Mononuclear cell (primary cell): ENCODE measurements at regions not wholly inside any gene's neighbourhood (a gene's known extent, or its start where the extent isn't known, plus 50 kb on each side); places are given as distances from the start of the nearest gene placed in this dataset.
"Not testable (repeated sequence)": the region's sequence is repeated elsewhere in the genome, so short reads cannot be mapped to it uniquely, and the experiment has no call there.

ENCODE experiments used
- H3K27me3 ChIP-seq: 2 replicates; pipeline ENCODE4 v1.6.0; 2011; ENCODE audit warnings: low read length, control low read depth; ENCODE audit not compliant: insufficient read depth
- H3K4me1 ChIP-seq: 2 replicates; pipeline ENCODE4 v1.5.1; 2011; ENCODE audit warnings: mild to moderate bottlenecking, low read length, control low read depth; ENCODE audit not compliant: insufficient read depth
- H3K4me3 ChIP-seq: 2 replicates; pipeline ENCODE4 v1.5.1; 2011; ENCODE audit warnings: mild to moderate bottlenecking, low read length, moderate library complexity
- H3K9me3 ChIP-seq: 2 replicates; pipeline ENCODE4 v1.5.1; 2011; ENCODE audit warnings: low read depth, mild to moderate bottlenecking, control low read depth, low read length

DNA sequence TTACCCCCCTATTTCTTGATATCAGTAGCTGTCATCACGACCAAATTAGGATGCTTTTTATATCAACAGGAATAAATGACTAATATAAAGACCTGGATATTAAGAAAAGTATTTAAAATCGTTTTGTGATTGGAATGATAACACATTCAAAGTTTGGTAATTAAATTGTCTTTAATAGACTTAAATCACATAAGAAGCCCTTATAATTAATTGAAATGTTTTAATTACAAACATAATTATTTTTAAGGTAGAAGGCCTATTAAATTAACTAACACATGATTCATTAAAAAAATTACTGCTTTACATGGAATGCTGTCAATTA, 412.4 kb downstream of the FUT8 start:
- Histone ChIP-seq H3K4me1 (no peaks in the 10 kb centered on the region), H3K4me3 (no peak overlapping the region), H3K9me3 (no peaks in the 10 kb centered on the region)

DNA sequence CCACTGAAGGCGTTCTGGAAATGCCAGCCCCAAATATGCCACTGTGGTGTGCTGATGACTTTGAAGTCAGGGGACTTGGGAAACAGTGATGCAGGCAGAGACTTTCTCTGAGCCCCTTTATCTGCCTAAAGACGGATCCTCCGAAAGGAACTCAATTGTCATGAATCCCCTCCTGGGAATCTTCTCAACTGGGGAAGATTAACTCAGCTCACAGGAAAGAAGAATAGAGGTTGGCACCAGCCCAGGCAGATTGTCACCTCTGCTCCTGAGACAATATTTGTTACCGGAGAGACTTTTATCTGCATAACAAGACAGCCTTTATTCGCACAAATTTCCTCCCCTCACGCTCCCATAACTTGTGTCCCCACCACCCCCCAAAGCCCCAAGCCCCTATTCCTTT, 414.4 kb downstream of the FUT8 start:
- Histone ChIP-seq H3K4me3 (no peak overlapping the region), H3K9me3 (no peaks in the 10 kb centered on the region), H3K4me1 (no peaks in the 10 kb centered on the region), H3K27me3 (no peaks in the 10 kb centered on the region)

More for the DNA sequence above, 412.4 kb downstream of the FUT8 start:
- no peaks in the 10 kb centered on the region for H3K27me3 ChIP-seq

DNA sequence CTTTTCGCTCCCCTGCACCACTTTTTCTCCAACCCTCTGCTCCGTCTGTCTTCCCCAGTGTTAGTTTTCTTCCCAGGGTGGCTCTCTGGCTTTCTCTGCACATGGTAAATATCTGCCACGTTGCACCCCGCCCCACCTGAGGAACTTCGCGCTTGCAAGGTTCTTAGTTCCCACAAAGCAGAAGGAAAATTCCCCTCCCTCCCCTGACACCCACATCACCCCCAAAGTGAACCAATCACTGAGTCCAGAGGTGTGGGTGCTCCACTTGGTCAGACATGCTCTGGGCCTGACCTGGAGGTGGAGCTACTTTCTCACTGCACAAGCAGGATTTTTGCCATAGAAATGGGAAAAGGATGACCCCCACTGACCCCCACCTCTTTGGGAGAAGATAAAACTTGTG, 415.0 kb downstream of the FUT8 start:
- Histone ChIP-seq H3K4me1 (no peaks in the 10 kb centered on the region), H3K9me3 (no peaks in the 10 kb centered on the region), H3K27me3 (no peaks in the 10 kb centered on the region), H3K4me3 (no peak overlapping the region)

DNA sequence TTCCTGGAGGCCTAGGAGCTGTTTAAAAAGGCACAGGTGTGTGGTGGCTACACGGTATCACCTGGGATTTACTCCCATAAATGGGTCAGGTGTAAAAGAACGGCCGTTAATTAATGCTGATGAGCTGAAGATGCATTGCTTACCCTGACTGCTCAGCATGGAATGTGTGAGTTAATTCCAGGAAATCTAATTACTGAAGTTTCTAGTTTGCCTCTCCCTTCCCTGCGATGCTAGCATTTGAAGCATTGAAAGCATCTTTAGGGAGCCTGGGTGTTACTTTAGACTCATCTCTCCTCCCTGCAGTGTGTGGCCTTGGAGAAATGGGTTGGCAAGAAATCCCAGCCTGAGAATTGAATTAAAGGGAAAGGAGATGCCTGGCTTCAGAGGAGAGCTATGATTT, 415.9 kb downstream of the FUT8 start:
- Histone ChIP-seq H3K4me1 (no peaks in the 10 kb centered on the region), H3K4me3 (no peak overlapping the region), H3K27me3 (no peaks in the 10 kb centered on the region)

DNA sequence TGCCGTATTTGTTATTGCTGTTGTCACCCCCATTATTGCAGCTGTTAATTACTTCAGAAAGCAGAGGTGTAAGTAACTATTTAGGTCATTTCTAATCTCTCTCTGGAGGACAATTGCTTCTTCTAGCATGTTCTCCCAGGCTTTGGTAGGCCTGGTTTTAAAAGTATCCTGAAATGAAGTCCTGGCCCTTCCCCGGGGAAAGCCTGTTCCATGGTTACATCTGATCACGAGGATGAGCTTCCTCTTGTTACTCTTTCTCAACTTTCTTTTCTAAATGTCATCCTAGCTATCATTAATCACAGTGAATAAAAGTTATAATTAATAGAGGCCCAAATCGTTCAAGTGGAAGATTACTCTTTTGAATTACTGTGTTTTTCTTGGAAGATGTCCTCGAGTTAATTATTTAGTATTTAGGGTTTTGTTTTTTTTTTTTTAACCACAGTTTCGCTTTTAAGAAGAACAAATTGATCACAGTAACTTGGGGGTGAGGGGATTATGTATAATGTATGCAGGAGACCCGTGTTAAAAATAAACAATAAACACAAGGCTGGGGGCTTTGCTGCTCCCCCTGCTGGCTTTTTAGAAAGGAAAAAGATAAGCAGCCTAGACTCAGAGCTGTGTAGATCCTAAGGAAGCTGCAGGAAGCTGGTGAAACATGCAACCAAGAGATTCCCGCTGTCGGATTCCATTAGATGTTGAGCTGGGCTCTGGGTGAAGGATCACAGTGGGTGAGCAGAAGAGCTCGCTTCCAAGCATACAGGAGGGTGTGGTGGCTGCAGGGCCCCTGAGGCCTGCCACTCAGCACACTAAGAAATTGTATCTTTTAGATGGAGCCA, 420.1 kb downstream of the FUT8 start:
- Histone ChIP-seq H3K9me3 (no peaks in the 10 kb centered on the region), H3K4me3 (no peak overlapping the region), H3K27me3 (no peaks in the 10 kb centered on the region), H3K4me1 (no peaks in the 10 kb centered on the region)

More for the DNA sequence above, 415.9 kb downstream of the FUT8 start:
- H3K9me3 ChIP-seq: no peaks in the 10 kb centered on the region

DNA sequence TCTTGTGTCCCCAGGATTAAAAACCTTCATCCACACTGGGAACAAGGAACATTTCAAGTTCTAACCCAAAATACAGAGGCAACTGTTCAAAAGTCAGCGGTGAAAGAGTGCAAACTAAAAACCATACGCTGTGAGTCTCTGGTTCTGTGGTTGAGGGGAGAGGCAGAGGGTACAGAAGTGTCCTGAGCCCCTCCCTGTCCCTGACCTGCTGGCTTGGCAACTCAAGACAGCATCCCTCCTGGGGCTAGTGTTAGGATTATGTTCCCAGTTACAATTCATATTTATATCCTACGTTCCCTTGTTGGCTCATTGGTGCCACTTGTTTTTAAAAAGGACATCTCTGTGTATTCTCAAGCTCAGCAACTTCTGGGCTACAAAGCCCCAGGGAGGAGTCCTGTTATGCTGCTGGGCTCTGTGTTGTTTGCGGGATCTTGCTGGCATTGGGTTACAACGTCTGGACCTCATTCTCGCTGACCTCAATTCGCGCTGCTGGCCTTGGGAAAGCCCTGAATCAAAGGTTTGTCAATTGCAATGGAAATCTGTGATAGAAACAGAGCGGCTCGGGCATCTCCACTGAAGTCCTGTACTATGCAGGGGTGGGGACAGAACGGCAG, 420.8 kb downstream of the FUT8 start:
- Histone ChIP-seq H3K27me3 (no peaks in the 10 kb centered on the region), H3K4me3 (no peak overlapping the region), H3K9me3 (no peaks in the 10 kb centered on the region), H3K4me1 (no peaks in the 10 kb centered on the region)

DNA sequence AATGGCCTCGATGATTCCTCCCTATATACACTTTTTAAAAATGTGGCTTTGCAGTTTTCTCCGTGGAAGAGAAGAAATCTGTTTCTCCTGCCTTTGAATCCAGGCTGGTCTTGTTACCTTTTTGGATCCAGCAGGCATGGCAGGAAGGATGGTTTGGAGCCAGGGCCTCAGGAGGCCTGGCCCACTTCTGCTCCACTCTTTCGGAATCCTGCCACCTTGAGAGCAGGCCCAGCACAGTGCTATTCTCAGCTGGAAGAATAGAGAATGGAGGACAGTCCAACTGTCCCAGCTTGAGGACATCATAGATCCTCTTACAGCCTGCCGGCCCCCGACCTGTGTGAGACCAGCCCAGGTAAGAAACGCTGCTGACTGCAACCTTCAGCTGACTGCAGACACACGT, 421.5 kb downstream of the FUT8 start:
- Histone ChIP-seq H3K9me3 (no peaks in the 10 kb centered on the region), H3K4me1 (no peaks in the 10 kb centered on the region), H3K4me3 (no peak overlapping the region), H3K27me3 (no peaks in the 10 kb centered on the region)

DNA sequence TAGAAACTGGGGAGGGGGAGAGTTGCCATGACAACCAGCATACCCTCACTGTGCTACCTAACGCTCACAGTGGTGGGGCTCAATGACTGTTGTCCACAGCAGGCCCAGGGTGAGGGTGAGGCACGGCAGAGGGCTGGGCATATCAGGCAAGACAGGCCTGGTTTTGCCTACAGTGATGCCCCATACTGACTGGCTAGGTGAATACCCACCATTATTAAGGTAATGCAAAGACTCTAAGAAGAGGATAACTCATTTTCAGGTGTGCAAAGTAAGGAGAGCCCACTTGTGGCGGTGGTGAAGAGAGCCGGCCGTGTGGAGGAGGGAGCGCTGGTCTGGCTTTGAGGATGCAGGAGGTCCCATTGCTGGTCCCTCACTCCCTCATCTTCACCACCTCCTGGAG, 422.3 kb downstream of the FUT8 start:
- H3K4me3 ChIP-seq: no peak overlapping the region
- H3K4me1 ChIP-seq: no peaks in the 10 kb centered on the region
- H3K27me3 ChIP-seq: no peaks in the 10 kb centered on the region
- H3K9me3 ChIP-seq: no peaks in the 10 kb centered on the region

DNA sequence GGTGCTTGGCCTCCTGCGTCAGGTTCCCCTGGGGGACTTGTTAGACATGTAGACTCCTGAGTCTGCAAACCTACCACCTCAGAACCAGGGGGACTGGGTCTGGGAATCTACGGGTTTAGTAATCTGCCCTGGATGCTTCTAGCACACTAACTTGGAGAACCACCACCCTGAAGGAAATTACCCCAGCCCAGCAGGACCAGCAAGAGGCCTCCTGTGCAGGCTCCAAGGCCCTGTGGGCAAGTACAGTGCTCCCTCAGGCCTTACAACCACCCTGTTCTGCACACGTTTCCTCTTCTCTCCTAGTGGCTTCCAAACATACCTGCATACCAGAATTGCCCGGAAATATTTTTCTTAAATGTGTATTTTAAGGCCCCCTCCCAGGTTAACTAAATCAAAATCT, 423.0 kb downstream of the FUT8 start:
- no peaks in the 10 kb centered on the region for H3K9me3 ChIP-seq
- H3K4me3 ChIP-seq: no peak overlapping the region
- H3K4me1 ChIP-seq: no peaks in the 10 kb centered on the region
- no peaks in the 10 kb centered on the region for H3K27me3 ChIP-seq

DNA sequence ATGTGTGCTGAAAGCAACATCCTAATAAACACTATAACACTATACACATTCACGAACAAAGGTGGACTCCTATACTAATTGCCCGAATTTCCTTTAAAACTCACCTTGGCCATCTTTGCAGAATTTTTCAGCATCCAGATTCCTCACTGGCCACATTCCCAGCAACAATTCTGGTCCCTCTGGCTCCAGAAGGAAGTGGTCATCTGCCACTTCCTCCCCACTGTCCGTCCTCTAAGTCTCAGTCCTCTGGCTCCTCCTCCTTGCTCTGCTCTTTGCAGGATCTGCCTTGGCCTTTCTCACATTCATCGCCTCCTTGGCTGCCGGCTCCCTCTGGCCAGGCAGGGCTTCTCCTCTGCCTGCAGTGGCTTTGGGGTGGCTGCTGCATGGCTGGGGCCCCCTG, 426.0 kb downstream of the FUT8 start:
- H3K27me3 ChIP-seq: no peaks in the 10 kb centered on the region
- no peaks in the 10 kb centered on the region for H3K4me1 ChIP-seq

DNA sequence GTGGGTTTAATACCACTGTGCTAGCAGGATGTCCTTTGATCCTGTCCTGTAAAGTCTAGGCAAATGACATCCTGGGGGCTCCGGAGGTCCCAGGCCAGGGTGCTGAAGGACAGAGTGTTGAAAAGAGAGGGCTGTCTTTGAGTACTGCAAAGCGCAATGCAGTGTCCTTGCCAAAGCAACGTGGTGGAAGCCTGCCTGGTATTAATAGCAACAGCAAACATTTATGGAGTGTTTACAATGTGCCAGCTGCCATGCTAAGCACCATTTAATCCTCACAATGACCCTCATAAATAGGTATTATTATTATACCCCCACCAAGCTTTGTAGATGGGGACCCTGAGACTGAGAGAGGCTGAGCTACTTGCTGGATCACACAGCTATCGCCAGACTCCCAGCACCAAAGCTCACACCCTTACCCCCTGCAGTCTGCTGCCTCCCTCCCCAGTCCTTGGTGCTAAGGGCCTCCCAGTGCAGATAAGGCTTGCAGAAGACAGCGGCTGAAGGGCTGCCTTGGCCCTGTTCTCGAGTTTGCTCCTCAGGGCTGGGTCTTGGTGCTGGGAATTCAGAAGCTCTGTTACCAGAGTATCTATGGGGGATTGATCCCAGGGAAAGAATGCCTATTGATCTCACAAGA, 427.7 kb downstream of the FUT8 start:
- H3K9me3 ChIP-seq: no peaks in the 10 kb centered on the region
- no peak overlapping the region for H3K4me3 ChIP-seq
- H3K27me3 ChIP-seq: no peaks in the 10 kb centered on the region
- no peaks in the 10 kb centered on the region for H3K4me1 ChIP-seq

More for the DNA sequence above, 426.0 kb downstream of the FUT8 start:
- no peak overlapping the region for H3K4me3 ChIP-seq
- H3K9me3 ChIP-seq: no peaks in the 10 kb centered on the region

DNA sequence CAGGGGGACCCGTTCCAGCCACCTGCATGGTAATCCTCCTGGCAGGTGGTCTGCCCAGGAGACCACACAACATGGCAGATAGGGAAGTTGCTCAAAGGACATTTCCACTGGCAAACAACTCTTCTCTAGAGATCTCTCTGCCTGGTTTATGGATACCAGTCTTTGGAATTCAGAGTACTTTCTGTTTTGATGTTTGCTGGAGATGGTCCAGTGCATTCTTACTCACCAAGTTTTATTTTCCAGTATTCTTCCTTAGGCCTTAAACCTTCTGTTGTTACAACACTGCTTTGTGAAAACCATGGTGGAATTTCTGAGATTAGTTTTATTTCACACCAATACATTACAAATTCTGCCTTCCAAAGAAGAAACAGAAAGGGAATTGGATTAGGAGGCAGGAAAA, 428.3 kb downstream of the FUT8 start:
- Histone ChIP-seq H3K9me3 (no peaks in the 10 kb centered on the region), H3K4me3 (no peak overlapping the region), H3K4me1 (peaks cover 3% of the 10 kb centered on the region), H3K27me3 (no peaks in the 10 kb centered on the region)

DNA sequence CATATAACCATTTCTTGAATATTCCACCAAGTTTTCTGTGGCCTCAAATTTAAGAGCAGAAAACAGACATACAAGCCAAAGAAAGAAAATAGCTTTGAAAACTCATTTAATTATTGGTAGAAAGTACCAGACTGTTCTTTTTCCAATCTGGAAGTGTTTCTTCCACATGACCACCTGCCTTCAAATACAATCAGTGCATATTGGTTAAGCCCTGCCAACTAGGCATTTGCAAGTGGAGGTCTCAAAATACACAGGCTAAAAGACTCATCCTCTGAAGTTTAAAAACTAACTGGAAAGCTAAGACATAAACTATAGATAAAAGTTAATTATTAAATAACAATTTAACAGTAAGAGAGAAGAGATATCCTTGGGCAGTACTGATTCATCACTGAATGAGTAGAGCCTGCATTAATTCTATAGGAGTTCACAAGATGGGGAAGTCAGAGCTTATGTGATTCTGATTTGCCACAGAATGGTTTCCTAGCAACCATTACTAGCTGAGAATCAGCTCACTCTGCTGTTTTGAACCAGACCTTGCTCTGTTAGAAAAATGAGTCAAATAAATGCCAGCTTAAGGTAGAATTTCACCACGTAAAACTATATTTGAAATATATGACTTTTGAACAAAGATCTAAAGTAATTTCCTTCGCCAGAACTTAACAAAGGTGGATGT, 433.8 kb downstream of the FUT8 start:
- Histone ChIP-seq H3K4me1 (peaks cover 47% of the 10 kb centered on the region), H3K4me3 (no peak overlapping the region), H3K9me3 (no peaks in the 10 kb centered on the region), H3K27me3 (no peaks in the 10 kb centered on the region)

DNA sequence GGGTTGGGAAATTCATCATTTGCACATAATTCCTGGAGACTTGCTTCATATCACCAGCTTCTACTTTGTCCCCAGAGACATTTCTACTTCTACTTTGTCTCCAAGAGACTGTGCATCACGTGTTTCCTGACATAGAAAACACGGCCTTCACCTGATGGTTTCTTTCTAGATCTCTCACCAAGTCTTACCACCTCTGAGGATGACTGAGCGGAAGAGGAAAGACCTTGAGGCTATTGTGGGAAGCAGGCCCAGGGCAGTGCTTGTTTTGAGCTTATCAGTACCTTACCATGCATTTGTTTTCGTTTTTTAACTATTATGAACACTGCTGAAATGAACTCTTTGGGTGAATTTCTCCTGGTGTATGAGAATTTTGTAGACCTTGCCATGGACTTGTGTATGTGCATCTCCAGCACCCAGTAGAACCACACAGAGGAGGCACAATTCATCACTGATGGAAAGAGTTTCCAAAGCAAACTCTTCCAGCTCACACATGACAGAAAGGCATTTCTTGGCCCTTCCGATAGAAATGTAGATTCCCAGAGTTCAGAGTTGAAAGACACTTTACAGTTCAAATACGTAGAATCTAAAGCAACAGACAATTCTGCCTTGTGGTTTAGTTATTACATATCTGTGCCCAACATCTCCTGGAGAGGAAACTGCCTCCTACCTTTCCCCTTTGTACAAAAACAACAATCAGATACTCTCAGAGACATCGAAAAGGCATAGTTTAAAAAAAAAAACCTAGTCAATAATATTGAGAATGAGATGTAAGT, 434.7 kb downstream of the FUT8 start:
- Histone ChIP-seq H3K9me3 (no peaks in the 10 kb centered on the region), H3K27me3 (no peaks in the 10 kb centered on the region), H3K4me1 (peaks cover 52% of the 10 kb centered on the region), H3K4me3 (no peak overlapping the region)

DNA sequence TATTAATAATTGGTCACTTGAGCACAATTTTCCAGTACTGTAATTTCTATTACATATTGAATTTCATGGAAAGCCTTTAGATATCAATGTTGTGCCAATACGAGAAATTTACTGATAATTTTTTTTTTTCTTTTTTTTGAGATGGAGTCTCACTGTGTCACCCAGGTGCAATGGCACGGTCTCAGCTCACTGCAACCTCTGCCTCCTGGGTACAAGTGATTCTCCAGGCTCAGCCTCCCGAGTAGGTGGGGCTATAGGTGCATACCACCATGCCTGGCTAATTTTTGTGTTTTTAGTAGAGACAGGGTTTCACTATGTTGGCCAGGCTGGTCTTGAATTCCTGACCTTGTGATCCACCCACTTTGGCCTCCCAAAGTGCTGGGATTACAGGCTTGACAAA, 435.4 kb downstream of the FUT8 start:
- peaks cover 52% of the 10 kb centered on the region for H3K4me1 ChIP-seq
- H3K27me3 ChIP-seq, H3K9me3 ChIP-seq, H3K4me3 ChIP-seq: not testable (repeated sequence)
